Upper lobe of right lung (tissue), 1 donor: ENCODE measurements at regions not wholly inside any gene's neighbourhood (a gene's known extent, or its start where the extent isn't known, plus 50 kb on each side); places are given as distances from the start of the nearest gene placed in this dataset.
"Not testable (repeated sequence)": the region's sequence is repeated elsewhere in the genome, so short reads cannot be mapped to it uniquely, and the experiment has no call there.

ENCODE experiments used
- ATAC-seq: fragments of 200-7000 bp; cut with Tn5 transposase; one replicate; pipeline ENCODE4 v1.9.1; 2020; ENCODE audit warnings: mild to moderate bottlenecking, moderate library complexity
- DNase-seq: peaks from one replicate; pipeline ENCODE4 v3.0.0-alpha.2; 2020
- H3K27ac ChIP-seq: fragments of 200-600 bp; one replicate; pipeline ENCODE4 v1.8.0; 2022
- H3K27me3 ChIP-seq: fragments of 200-600 bp; one replicate; pipeline ENCODE4 v1.8.0; 2022; ENCODE audit warnings: mild to moderate bottlenecking
- H3K36me3 ChIP-seq: fragments of 200-600 bp; one replicate; pipeline ENCODE4 v1.8.0; 2022
- H3K4me1 ChIP-seq: fragments of 200-600 bp; one replicate; pipeline ENCODE4 v1.8.0; 2022
- H3K4me3 ChIP-seq: fragments of 200-600 bp; one replicate; pipeline ENCODE4 v1.8.0; 2022; ENCODE audit warnings: mild to moderate bottlenecking
- H3K9me3 ChIP-seq: fragments of 200-600 bp; one replicate; pipeline ENCODE4 v1.8.0; 2022
- intact Hi-C: fragments of 100-400 bp; cut with DNase I; formaldehyde crosslinking; loops from one replicate; pipeline ENCODE4 v1.11.0; 2022
- TF ChIP-seq, protein P1 (sequence below): fragments of 200-600 bp; IDR thresholded peaks from one replicate; pipeline ENCODE4 v1.8.0; 2022; ENCODE audit warnings: antibody characterized with exemption
- donor health status: DM: no; HTN: yes; CAD: no; lungs with severe emphysema.

DNA sequence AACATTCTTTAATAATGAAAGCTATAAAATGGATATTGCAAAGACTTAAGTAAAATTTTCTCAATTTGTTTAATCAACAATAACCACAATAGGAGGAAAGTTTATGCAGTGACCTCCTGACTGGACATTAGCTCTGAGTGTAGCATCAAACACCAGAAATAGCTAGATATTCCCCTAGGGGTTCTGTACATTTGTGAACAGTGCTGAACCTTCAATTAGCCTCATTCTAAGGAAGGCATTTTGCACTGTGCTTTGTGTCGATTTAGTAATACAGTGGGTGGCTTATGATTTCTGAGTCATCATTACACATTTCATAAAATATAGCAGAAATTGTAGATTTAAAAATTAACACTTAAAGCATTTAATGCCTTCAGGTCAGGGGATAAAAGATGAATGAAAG lies 367.3 kb upstream of the PCDH15 start:
- Histone ChIP-seq H3K4me1 (no peaks in the 10 kb centered on the region), H3K9me3 (no peaks in the 10 kb centered on the region), H3K27me3 (no peaks in the 10 kb centered on the region), H3K27ac (no peak overlapping the region), H3K36me3 (no peaks in the 10 kb centered on the region), H3K4me3 (no peak overlapping the region)
- TF ChIP-seq, protein P1, sequence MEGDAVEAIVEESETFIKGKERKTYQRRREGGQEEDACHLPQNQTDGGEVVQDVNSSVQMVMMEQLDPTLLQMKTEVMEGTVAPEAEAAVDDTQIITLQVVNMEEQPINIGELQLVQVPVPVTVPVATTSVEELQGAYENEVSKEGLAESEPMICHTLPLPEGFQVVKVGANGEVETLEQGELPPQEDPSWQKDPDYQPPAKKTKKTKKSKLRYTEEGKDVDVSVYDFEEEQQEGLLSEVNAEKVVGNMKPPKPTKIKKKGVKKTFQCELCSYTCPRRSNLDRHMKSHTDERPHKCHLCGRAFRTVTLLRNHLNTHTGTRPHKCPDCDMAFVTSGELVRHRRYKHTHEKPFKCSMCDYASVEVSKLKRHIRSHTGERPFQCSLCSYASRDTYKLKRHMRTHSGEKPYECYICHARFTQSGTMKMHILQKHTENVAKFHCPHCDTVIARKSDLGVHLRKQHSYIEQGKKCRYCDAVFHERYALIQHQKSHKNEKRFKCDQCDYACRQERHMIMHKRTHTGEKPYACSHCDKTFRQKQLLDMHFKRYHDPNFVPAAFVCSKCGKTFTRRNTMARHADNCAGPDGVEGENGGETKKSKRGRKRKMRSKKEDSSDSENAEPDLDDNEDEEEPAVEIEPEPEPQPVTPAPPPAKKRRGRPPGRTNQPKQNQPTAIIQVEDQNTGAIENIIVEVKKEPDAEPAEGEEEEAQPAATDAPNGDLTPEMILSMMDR: no peak
- no peak for ATAC-seq
- DNase-seq: no peak
- intact Hi-C loops: no loop called here

DNA sequence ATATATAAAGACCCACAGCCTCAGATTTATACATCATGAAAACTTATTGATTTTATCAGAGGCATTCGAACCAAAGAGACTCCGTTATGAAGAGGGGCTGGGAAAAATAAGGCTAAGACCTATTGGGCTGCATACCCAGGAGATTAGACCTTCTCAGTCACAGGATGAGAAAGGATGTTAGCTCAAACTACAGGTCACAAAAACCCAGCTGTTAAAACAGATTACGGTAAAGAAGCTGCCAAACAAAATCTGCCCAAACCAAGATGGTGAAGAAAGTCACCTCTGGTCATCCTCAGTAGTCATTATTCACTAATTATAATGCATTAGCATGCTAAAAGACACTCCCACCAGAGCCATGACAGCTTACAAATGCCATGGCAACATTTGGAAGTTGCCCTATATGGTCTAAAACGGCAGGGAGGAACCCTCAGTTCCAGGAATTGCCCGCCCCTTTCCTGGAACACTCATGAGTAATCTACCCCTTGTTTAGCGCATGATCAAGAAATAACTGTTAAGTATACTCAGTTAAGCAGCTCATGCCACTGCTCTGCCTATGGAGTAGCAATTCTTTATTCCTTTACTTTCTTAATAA lies 362.5 kb upstream of the PCDH15 start:
- H3K4me1 ChIP-seq: no peaks in the 10 kb centered on the region
- H3K27me3 ChIP-seq: no peaks in the 10 kb centered on the region
- H3K9me3 ChIP-seq: no peaks in the 10 kb centered on the region
- no peaks in the 10 kb centered on the region for H3K36me3 ChIP-seq
- TF ChIP-seq, protein P1: no peak
- H3K4me3 ChIP-seq: no peak overlapping the region
- ATAC-seq (no peak), DNase-seq (no peak)
- intact Hi-C loops: no loop called here
- no peak overlapping the region for H3K27ac ChIP-seq

DNA sequence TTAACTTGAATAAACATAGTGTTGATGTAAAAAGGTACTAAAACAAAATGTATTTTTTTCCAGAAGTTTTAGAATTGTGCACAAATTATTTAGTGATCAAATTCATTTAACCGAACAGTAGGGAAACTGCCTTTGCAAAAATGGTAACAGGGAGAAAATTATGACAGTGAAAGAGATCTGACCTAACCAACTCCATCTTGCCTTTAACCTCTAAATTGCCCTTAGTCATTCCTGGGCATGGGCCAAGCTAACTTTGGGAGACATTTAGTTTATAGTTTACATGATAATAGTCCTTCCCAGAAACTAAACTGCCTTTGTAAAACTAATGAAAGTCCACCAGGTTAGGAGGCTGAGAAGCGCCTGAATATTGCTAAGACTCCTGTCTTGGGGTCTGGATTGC lies 361.3 kb upstream of the PCDH15 start:
- H3K9me3 ChIP-seq, ATAC-seq, H3K27ac ChIP-seq, H3K4me3 ChIP-seq, DNase-seq, H3K4me1 ChIP-seq, intact Hi-C loops, H3K36me3 ChIP-seq, H3K27me3 ChIP-seq: not testable (repeated sequence)

DNA sequence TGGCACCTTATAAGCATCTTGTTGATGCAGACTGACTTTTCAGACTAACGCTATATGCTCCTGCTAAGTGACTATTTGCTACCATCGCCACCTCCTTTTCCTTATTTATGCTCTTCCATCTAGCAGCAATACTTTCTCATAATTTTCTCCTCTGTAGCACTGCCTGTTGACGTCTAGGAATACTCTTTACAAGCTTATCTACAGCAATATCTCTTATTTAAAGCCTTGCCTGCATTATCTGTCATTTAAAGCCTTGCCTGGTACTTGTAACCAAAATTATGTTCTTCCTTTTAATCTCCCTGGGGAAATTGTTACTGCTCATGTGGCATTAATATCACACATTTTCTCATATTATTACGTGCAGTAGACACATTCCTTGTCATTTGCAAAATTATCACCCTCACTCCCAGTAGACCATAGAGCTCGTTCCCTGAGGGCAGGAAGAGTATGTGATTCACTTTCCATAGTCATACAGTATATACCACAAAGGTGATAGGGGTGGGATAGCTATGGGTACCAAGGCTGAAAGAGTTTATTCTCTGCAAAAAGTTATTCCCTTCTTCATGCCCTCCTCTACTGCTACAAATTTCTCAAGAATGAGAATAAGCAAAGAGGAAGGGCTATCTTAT lies 359.7 kb upstream of the PCDH15 start:
- no peaks in the 10 kb centered on the region for H3K27me3 ChIP-seq
- no peaks in the 10 kb centered on the region for H3K4me1 ChIP-seq
- ATAC-seq: no peak
- H3K9me3 ChIP-seq: no peaks in the 10 kb centered on the region
- H3K27ac ChIP-seq: no peak overlapping the region
- no peak for DNase-seq
- TF ChIP-seq, protein P1: no peak
- intact Hi-C loops: no loop called here
- H3K36me3 ChIP-seq: no peaks in the 10 kb centered on the region
- H3K4me3 ChIP-seq: no peak overlapping the region

DNA sequence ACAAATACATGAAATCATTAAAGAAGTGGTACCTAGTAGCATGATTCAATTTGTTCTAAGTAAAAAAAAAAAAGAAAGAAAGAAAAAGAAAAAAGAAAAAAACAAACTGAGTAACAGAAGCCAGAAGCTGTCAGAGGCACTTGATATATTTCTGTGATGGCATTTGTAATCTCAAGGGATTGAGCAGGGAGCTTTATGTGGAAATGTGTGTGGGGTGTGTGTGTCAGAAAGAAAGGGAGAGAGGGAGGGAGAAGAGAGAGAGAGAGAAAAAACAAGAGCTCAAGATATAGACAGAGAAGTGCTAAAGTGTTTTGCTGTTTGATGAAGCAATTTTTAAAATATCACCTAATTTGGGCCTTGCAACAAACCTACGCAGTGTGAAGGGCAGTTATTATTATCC lies 357.6 kb upstream of the PCDH15 start:
- Histone ChIP-seq H3K27me3 (no peaks in the 10 kb centered on the region), H3K4me3 (no peak overlapping the region), H3K27ac (no peak overlapping the region), H3K4me1 (no peaks in the 10 kb centered on the region), H3K36me3 (no peaks in the 10 kb centered on the region), H3K9me3 (no peaks in the 10 kb centered on the region)
- intact Hi-C loops: no loop called here
- DNase-seq: no peak
- TF ChIP-seq, protein P1: no peak
- no peak for ATAC-seq

DNA sequence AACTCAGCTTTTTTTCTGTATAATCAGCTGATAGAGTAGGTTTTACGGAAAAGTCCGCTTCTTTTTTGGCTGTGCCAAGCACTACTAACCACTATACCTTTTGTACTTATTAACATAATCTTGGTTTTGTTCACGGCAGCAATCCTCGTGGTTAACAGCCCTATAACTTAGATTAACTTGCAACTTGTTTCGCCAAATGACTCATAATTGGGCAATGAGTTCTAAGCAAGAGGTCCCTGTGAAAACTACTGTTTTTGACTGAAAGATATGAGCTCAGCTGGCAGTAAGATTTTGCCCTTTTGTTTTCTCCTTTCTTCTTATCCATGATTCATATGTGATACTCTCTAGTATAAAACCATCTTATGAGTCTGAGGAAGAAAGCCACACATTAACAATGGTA lies 345.0 kb upstream of the PCDH15 start:
- no peaks in the 10 kb centered on the region for H3K36me3 ChIP-seq
- intact Hi-C loops: no loop called here
- H3K4me3 ChIP-seq: no peak overlapping the region
- no peaks in the 10 kb centered on the region for H3K4me1 ChIP-seq
- ATAC-seq (no peak), DNase-seq (no peak)
- no peaks in the 10 kb centered on the region for H3K9me3 ChIP-seq
- no peak overlapping the region for H3K27ac ChIP-seq
- TF ChIP-seq, protein P1: no peak
- no peaks in the 10 kb centered on the region for H3K27me3 ChIP-seq
